ENCODE measurements at regions not wholly inside any gene's neighbourhood (a gene's known extent, or its start where the extent isn't known, plus 50 kb on each side); places are given as distances from the start of the nearest gene placed in this dataset.

GRCh38 chr10:108582387-108582786, 1340.9 kb downstream of the XPNPEP1 start:
- H3K36me3 ChIP-seq (ENCODE audit: control insufficient read depth, insufficient read depth, low read length), result no peaks in the 10 kb centered on the region
- H3K9me3 ChIP-seq (ENCODE audit: control insufficient read depth, insufficient read depth, low read depth, low read length), result no peaks in the 10 kb centered on the region
- intact Hi-C loops (cut with micrococcal nuclease; ENCODE audit: unreplicated experiment), result no loop called here
- no peaks in the 10 kb centered on the region for H3K4me1 ChIP-seq (ENCODE audit: control insufficient read depth, insufficient read depth, low read length)
- no TSS peak for BruUV-seq (replicated peaks)
- no peak for TF ChIP-seq TCF7L2 (IDR thresholded peaks at IDR 0.05; ENCODE audit: low read depth, low read length)
- no peak for TF ChIP-seq SIN3A (IDR thresholded peaks at IDR 0.05; ENCODE audit: borderline replicate concordance, insufficient read depth, low read depth, low read length)
- no peak for TF ChIP-seq CTCF (IDR thresholded peaks at IDR 0.05)
- TF ChIP-seq POLR2AphosphoS5 (IDR thresholded peaks at IDR 0.05; ENCODE audit: low read depth, low read length), result no peak
- no peak for TF ChIP-seq REST (IDR thresholded peaks at IDR 0.05; ENCODE audit: insufficient read depth in 1 of 2, low read depth in 2 of 2, low read length in 1 of 2)
- no peak overlapping the region for H3K4me3 ChIP-seq (ENCODE audit: low read depth in 2 of 2, low read length in 2 of 2)
- ATAC-seq (no peak), DNase-seq (ENCODE audit: low read depth, low spot score) (no peak)
- in situ Hi-C loops (cut with HindIII; ENCODE audit: low pct_unique_long_range_greater_than_20kb, low sequenced_read_pairs), result no loop called here
- H3K27me3 ChIP-seq (ENCODE audit: control insufficient read depth, insufficient read depth, low read length), result no peaks in the 10 kb centered on the region
- ChIA-PET CTCF (no interaction called here), POLR2A (no interaction called here)
- H3K27ac ChIP-seq (ENCODE audit: low read length), result no peak overlapping the region

- no peak overlapping the region for H3K27ac ChIP-seq (ENCODE audit: low read length)
- no TSS peak for BruUV-seq (replicated peaks)
- no peaks in the 10 kb centered on the region for H3K36me3 ChIP-seq (ENCODE audit: control insufficient read depth, insufficient read depth, low read length)
- no peak overlapping the region for H3K4me3 ChIP-seq (ENCODE audit: low read depth in 2 of 2, low read length in 2 of 2)
- in situ Hi-C loops (cut with HindIII; ENCODE audit: low pct_unique_long_range_greater_than_20kb, low sequenced_read_pairs), result no loop called here
- no peaks in the 10 kb centered on the region for H3K4me1 ChIP-seq (ENCODE audit: control insufficient read depth, insufficient read depth, low read length)
- ATAC-seq (no peak), DNase-seq (ENCODE audit: low read depth, low spot score) (no peak)
- no peaks in the 10 kb centered on the region for H3K27me3 ChIP-seq (ENCODE audit: control insufficient read depth, insufficient read depth, low read length)
- ChIA-PET CTCF (no interaction called here), POLR2A (no interaction called here)
- intact Hi-C loops (cut with micrococcal nuclease; ENCODE audit: unreplicated experiment), result no loop called here
- no peaks in the 10 kb centered on the region for H3K9me3 ChIP-seq (ENCODE audit: control insufficient read depth, insufficient read depth, low read depth, low read length)
- no peak for TF ChIP-seq POLR2AphosphoS5 (IDR thresholded peaks at IDR 0.05; ENCODE audit: low read depth, low read length)
These were observed 1345.1 kb downstream of the XPNPEP1 start for GRCh38 chr10:108578258-108578657.

GRCh38 chr10:108574233-108574632, 1349.1 kb downstream of the XPNPEP1 start:
- H3K4me3 ChIP-seq (ENCODE audit: low read depth in 2 of 2, low read length in 2 of 2), result no peak overlapping the region
- TF ChIP-seq REST (IDR thresholded peaks at IDR 0.05; ENCODE audit: insufficient read depth in 1 of 2, low read depth in 2 of 2, low read length in 1 of 2) (no peak), CTCF (IDR thresholded peaks at IDR 0.05) (no peak), POLR2AphosphoS5 (IDR thresholded peaks at IDR 0.05; ENCODE audit: low read depth, low read length) (no peak), TCF7L2 (IDR thresholded peaks at IDR 0.05; ENCODE audit: low read depth, low read length) (no peak), SIN3A (IDR thresholded peaks at IDR 0.05; ENCODE audit: borderline replicate concordance, insufficient read depth, low read depth, low read length) (no peak)
- H3K4me1 ChIP-seq (ENCODE audit: control insufficient read depth, insufficient read depth, low read length), result no peaks in the 10 kb centered on the region
- H3K27me3 ChIP-seq (ENCODE audit: control insufficient read depth, insufficient read depth, low read length), result no peaks in the 10 kb centered on the region
- POLR2A ChIA-PET, result no interaction called here
- in situ Hi-C loops (cut with HindIII; ENCODE audit: low pct_unique_long_range_greater_than_20kb, low sequenced_read_pairs) (no loop called here), intact Hi-C loops (cut with micrococcal nuclease; ENCODE audit: unreplicated experiment) (no loop called here)
- ATAC-seq (no peak), DNase-seq (ENCODE audit: low read depth, low spot score) (no peak)
- CTCF ChIA-PET, result no interaction called here
- no peaks in the 10 kb centered on the region for H3K9me3 ChIP-seq (ENCODE audit: control insufficient read depth, insufficient read depth, low read depth, low read length)
- H3K27ac ChIP-seq (ENCODE audit: low read length), result no peak overlapping the region
- BruUV-seq (replicated peaks), result no TSS peak
- no peaks in the 10 kb centered on the region for H3K36me3 ChIP-seq (ENCODE audit: control insufficient read depth, insufficient read depth, low read length)

All from Panc1 (cell line).